Tibial nerve (tissue), 4 donors: ENCODE measurements at regions not wholly inside any gene's neighbourhood (a gene's known extent, or its start where the extent isn't known, plus 50 kb on each side); places are given as distances from the start of the nearest gene placed in this dataset.

ENCODE experiments used
- CTCF ChIP-seq, 5 experiments: fragments of 200-600 bp in 3 of 5; fragments of 450-650 bp in 2 of 5; sonication (generic) in 3 of 5; IDR thresholded peaks; one replicate each; pipeline ENCODE4 v1.5.1; 2016 to 2019; ENCODE audit warnings: antibody characterized with exemption in 5 of 5, mild to moderate bottlenecking in 3 of 5, moderate library complexity in 2 of 5
- EP300 ChIP-seq, 2 donors: sonication (generic); formaldehyde crosslinking; IDR thresholded peaks; one replicate each; pipeline ENCODE4 v1.6.1; 2017; ENCODE audit warnings: antibody characterized with exemption in 2 of 2, mild to moderate bottlenecking in 1 of 2

- TF ChIP-seq CTCF (IDR thresholded peaks at IDR 0.05) (no peak), EP300 (IDR thresholded peaks at IDR 0.05) (no peak)
Measured at GRCh38 chrX:56498756-56499155, 64.7 kb upstream of the UBQLN2 start.
